ENCODE measurements at regions not wholly inside any gene's neighbourhood (a gene's known extent, or its start where the extent isn't known, plus 50 kb on each side); places are given as distances from the start of the nearest gene placed in this dataset.

DNA sequence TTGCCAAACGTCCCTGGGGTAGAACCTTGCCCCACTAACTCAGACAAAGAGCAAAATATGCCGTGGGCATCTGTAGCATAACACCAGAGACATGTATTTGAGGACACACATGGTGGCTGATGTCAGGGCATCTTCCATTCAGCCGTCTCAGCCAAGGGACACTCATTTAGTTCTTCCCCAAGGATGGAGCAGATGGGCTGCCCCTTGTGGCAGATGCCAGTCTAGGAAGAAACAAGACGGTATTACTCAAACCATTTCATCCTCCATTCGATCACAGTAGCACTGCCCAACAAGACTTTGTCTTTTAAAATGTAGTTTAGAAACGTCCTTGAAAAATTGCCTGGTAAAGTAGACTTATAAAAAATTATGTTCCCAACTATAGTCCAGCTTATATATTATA lies 937.6 kb upstream of the EEF2KMT start:
- no peak for TF ChIP-seq TAF1 (IDR thresholded peaks at IDR 0.05; ENCODE audit: borderline replicate concordance, insufficient read depth, low read length)
- no peak for TF ChIP-seq FOXP2 (optimal IDR thresholded peaks at IDR 0.05; ENCODE audit: borderline replicate concordance, extremely low read depth, extremely low read length, insufficient read depth)
- TF ChIP-seq POLR2AphosphoS5 (IDR thresholded peaks at IDR 0.05; ENCODE audit: low read depth, low read length), result no peak
- no peak for TF ChIP-seq SIN3A (IDR thresholded peaks at IDR 0.05; ENCODE audit: borderline replicate concordance, insufficient read depth, low read length)
- TF ChIP-seq, protein P1, sequence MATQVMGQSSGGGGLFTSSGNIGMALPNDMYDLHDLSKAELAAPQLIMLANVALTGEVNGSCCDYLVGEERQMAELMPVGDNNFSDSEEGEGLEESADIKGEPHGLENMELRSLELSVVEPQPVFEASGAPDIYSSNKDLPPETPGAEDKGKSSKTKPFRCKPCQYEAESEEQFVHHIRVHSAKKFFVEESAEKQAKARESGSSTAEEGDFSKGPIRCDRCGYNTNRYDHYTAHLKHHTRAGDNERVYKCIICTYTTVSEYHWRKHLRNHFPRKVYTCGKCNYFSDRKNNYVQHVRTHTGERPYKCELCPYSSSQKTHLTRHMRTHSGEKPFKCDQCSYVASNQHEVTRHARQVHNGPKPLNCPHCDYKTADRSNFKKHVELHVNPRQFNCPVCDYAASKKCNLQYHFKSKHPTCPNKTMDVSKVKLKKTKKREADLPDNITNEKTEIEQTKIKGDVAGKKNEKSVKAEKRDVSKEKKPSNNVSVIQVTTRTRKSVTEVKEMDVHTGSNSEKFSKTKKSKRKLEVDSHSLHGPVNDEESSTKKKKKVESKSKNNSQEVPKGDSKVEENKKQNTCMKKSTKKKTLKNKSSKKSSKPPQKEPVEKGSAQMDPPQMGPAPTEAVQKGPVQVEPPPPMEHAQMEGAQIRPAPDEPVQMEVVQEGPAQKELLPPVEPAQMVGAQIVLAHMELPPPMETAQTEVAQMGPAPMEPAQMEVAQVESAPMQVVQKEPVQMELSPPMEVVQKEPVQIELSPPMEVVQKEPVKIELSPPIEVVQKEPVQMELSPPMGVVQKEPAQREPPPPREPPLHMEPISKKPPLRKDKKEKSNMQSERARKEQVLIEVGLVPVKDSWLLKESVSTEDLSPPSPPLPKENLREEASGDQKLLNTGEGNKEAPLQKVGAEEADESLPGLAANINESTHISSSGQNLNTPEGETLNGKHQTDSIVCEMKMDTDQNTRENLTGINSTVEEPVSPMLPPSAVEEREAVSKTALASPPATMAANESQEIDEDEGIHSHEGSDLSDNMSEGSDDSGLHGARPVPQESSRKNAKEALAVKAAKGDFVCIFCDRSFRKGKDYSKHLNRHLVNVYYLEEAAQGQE (IDR thresholded peaks at IDR 0.05; ENCODE audit: insufficient read depth in 1 of 2, low read depth in 2 of 2, low read length in 2 of 2), result no peak

DNA sequence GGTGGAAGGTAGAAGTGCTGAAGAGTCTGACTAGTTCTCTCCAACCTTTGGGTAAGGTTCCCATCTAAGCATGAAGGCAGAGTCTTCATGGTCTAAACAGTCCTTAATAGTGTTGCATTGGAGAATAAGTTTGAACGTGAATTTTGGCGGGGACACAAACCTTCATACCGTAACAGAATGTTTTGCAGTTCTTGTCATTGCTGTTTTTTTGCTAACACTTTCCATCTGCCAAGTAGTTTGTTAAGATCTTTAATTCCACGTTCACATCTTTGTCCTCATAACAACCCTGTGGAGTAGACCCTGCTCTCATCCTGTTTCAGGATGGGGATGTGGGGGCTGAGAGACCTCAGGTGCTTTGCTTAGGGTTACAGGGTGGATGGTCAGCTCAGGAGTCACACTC lies 936.9 kb upstream of the EEF2KMT start:
- TF ChIP-seq, protein P1 (IDR thresholded peaks at IDR 0.05; ENCODE audit: insufficient read depth in 1 of 2, low read depth in 2 of 2, low read length in 2 of 2), result no peak
- TF ChIP-seq FOXP2 (optimal IDR thresholded peaks at IDR 0.05; ENCODE audit: borderline replicate concordance, extremely low read depth, extremely low read length, insufficient read depth) (no peak), SIN3A (IDR thresholded peaks at IDR 0.05; ENCODE audit: borderline replicate concordance, insufficient read depth, low read length) (no peak), TAF1 (IDR thresholded peaks at IDR 0.05; ENCODE audit: borderline replicate concordance, insufficient read depth, low read length) (no peak), POLR2AphosphoS5 (IDR thresholded peaks at IDR 0.05; ENCODE audit: low read depth, low read length) (no peak)

DNA sequence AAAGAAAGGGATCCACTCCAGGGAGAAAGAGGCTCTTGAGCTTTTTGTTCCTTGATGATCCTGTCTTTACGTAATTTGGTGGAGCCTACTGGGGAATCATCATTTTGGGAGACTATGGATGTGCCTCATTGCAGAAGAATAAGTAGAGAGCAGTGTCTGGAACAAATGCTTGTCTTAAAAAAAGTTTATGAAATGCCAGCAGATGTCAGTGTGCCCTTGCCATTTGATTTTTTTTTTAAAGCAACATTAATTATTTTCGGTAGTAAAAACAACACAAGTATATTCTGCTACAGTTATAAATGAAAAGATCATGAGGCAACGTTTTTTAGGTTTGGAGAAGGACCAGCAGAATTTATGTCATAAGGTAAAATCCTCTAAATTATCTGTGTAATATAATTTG lies 934.8 kb upstream of the EEF2KMT start:
- TF ChIP-seq TAF1 (IDR thresholded peaks at IDR 0.05; ENCODE audit: borderline replicate concordance, insufficient read depth, low read length), result no peak
- TF ChIP-seq FOXP2 (optimal IDR thresholded peaks at IDR 0.05; ENCODE audit: borderline replicate concordance, extremely low read depth, extremely low read length, insufficient read depth), result no peak
- no peak for TF ChIP-seq SIN3A (IDR thresholded peaks at IDR 0.05; ENCODE audit: borderline replicate concordance, insufficient read depth, low read length)
- TF ChIP-seq POLR2AphosphoS5 (IDR thresholded peaks at IDR 0.05; ENCODE audit: low read depth, low read length), result no peak
- TF ChIP-seq, protein P1 (IDR thresholded peaks at IDR 0.05; ENCODE audit: insufficient read depth in 1 of 2, low read depth in 2 of 2, low read length in 2 of 2), result no peak

DNA sequence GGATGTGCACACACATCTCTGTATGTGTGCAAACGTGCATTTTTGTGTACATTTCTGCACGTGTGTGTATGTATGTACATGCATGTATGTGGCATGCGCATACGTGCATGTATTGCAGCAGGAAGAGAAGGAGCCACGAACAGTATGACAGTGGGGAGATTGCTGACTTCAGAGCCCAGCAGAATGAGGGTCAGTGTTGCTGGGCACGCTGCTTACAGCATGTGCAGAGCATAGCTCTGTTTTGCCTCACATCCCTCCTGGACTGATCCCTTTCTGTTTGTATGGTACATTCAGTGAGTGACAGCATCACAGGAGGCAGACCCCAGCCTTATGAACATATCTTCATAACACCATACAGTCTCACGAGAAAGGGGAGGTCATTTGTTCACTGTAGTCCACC lies 934.0 kb upstream of the EEF2KMT start:
- no peak for TF ChIP-seq FOXP2 (optimal IDR thresholded peaks at IDR 0.05; ENCODE audit: borderline replicate concordance, extremely low read depth, extremely low read length, insufficient read depth)
- no peak for TF ChIP-seq SIN3A (IDR thresholded peaks at IDR 0.05; ENCODE audit: borderline replicate concordance, insufficient read depth, low read length)
- TF ChIP-seq POLR2AphosphoS5 (IDR thresholded peaks at IDR 0.05; ENCODE audit: low read depth, low read length), result no peak
- TF ChIP-seq, protein P1 (IDR thresholded peaks at IDR 0.05; ENCODE audit: insufficient read depth in 1 of 2, low read depth in 2 of 2, low read length in 2 of 2), result no peak
- TF ChIP-seq TAF1 (IDR thresholded peaks at IDR 0.05; ENCODE audit: borderline replicate concordance, insufficient read depth, low read length), result no peak

DNA sequence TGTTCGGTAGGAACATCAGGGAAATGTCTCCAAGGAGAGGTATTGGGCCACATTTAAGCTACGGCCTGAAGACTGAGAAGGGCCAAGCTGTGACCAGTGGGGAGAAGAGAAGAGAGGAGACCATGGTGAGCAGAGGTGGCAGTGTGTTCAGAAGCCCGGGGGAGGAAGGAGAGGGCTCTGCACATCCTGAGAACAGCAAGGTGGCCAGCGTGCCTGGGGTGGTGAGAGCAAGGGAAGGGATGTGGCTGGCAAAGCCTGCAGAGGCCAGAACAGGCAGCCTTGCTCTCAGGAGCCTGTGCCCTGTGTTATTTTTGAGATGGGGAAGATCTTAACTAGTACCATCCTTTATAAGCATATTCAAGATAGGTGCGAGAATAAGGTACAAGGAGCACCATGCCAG lies 933.5 kb upstream of the EEF2KMT start:
- no peak for TF ChIP-seq POLR2AphosphoS5 (IDR thresholded peaks at IDR 0.05; ENCODE audit: low read depth, low read length)
- no peak for TF ChIP-seq FOXP2 (optimal IDR thresholded peaks at IDR 0.05; ENCODE audit: borderline replicate concordance, extremely low read depth, extremely low read length, insufficient read depth)
- no peak for TF ChIP-seq SIN3A (IDR thresholded peaks at IDR 0.05; ENCODE audit: borderline replicate concordance, insufficient read depth, low read length)
- TF ChIP-seq, protein P1 (IDR thresholded peaks at IDR 0.05; ENCODE audit: insufficient read depth in 1 of 2, low read depth in 2 of 2, low read length in 2 of 2), result no peak
- no peak for TF ChIP-seq TAF1 (IDR thresholded peaks at IDR 0.05; ENCODE audit: borderline replicate concordance, insufficient read depth, low read length)
